B cell (primary cell): ENCODE measurements at regions not wholly inside any gene's neighbourhood (a gene's known extent, or its start where the extent isn't known, plus 50 kb on each side); places are given as distances from the start of the nearest gene placed in this dataset.

ENCODE experiments used
- ATAC-seq: fragments of 200-7000 bp; cut with Tn5 transposase; one replicate; pipeline ENCODE4 v1.10.0; 2021; ENCODE audit warnings: low read depth, mild to moderate bottlenecking, moderate number of reproducible peaks, moderate library complexity
- CTCF ChIA-PET: fragments of 350-600 bp; sonication (Branson Sonifier 250); formaldehyde crosslinking; loops from one replicate; lab custom pipeline; 2021; ENCODE audit warnings: antibody characterized with exemption, inconsistent platforms; lab: Charles Lee
- POLR2A ChIA-PET: fragments of 350-600 bp; sonication (Branson Sonifier 250); formaldehyde crosslinking; loops from one replicate; lab custom pipeline; 2021; ENCODE audit warnings: antibody characterized with exemption; lab: Charles Lee
- DNase-seq: peaks from one replicate; pipeline ENCODE4 v3.0.0; 2013
- H2AFZ ChIP-seq: 2 replicates; pipeline ENCODE4 v1.6.1; 2012; ENCODE audit warnings: mild to moderate bottlenecking, low read depth, low read length; ENCODE audit not compliant: insufficient read depth, poor library complexity, severe bottlenecking
- H3K27ac ChIP-seq, 2 donors: 1 replicate in 1 of 2; 2 replicates in 1 of 2; pipeline ENCODE4 v1.5.1; 2012 to 2013; ENCODE audit warnings: low read length in 2 of 2, mild to moderate bottlenecking in 2 of 2, moderate library complexity in 1 of 2
- H3K27me3 ChIP-seq, 4 experiments: fragments of 200-600 bp in 1 of 4; sonication (generic) in 1 of 4; replicated peaks in 1 of 4; 1 replicate in 2 of 4; 2 replicates in 2 of 4; pipeline versions ENCODE4 v1.6.1 to v1.7.0; 2013 to 2016; ENCODE audit warnings: low read length in 3 of 4, mild to moderate bottlenecking in 2 of 4, mixed read lengths in 1 of 4, moderate library complexity in 1 of 4; ENCODE audit not compliant: insufficient read depth in 4 of 4, control insufficient read depth in 3 of 4; ENCODE audit errors: control extremely low read depth in 1 of 4
- H3K36me3 ChIP-seq, 2 experiments: replicated peaks in 1 of 2; 1 replicate in 1 of 2; 2 replicates in 1 of 2; pipeline versions ENCODE4 v1.6.1 to v1.7.1; 2013; ENCODE audit warnings: low read length in 1 of 2; ENCODE audit not compliant: insufficient read depth in 2 of 2, control insufficient read depth in 1 of 2; ENCODE audit errors: control extremely low read depth in 1 of 2, extremely low read depth in 1 of 2
- H3K4me1 ChIP-seq, 2 donors: fragments of 200-600 bp in 1 of 2; sonication (generic) in 1 of 2; 1 replicate in 1 of 2; 2 replicates in 1 of 2; pipeline versions ENCODE4 v1.5.1 to v1.6.1; 2013 to 2017; ENCODE audit warnings: low read length in 2 of 2; ENCODE audit not compliant: control insufficient read depth in 2 of 2, insufficient read depth in 2 of 2
- H3K4me2 ChIP-seq: replicated peaks from 2 replicates; pipeline ENCODE3; 2012; ENCODE audit warnings: mild to moderate bottlenecking, low read depth, low read length; ENCODE audit not compliant: poor library complexity, severe bottlenecking
- H3K4me3 ChIP-seq, 5 experiments: fragments of 200-600 bp in 1 of 5; sonication (generic) in 1 of 5; 1 replicate in 3 of 5; 2 replicates in 2 of 5; pipeline versions ENCODE4 v1.5.1 to v1.7.0; 2011 to 2016; ENCODE audit warnings: low read length in 4 of 5, mild to moderate bottlenecking in 4 of 5, low read depth in 2 of 5, control low read depth in 1 of 5, moderate library complexity in 1 of 5; ENCODE audit not compliant: insufficient read depth in 1 of 5; ENCODE audit errors: control extremely low read depth in 1 of 5, extremely low read depth in 1 of 5
- H3K79me2 ChIP-seq: fragments of 200-600 bp; sonication (generic); one replicate; pipeline ENCODE4 v1.6.0; 2016; ENCODE audit warnings: low read length; ENCODE audit not compliant: control insufficient read depth, insufficient read depth
- H3K9ac ChIP-seq: fragments of 200-600 bp; sonication (generic); 2 replicates; pipeline ENCODE4 v1.6.1; 2017; ENCODE audit warnings: mild to moderate bottlenecking, low read length, moderate library complexity
- H3K9me3 ChIP-seq, 3 donors: one replicate each; pipeline versions ENCODE4 v1.6.1 to v1.7.1; 2013; ENCODE audit warnings: low read length in 2 of 3; ENCODE audit not compliant: control insufficient read depth in 2 of 3, insufficient read depth in 1 of 3; ENCODE audit errors: control extremely low read depth in 1 of 3
- H4K20me1 ChIP-seq: 2 replicates; pipeline ENCODE4 v1.6.0; 2012; ENCODE audit warnings: mild to moderate bottlenecking, low read length; ENCODE audit not compliant: insufficient read depth, control insufficient read depth, poor library complexity, severe bottlenecking
- H3K27ac Mint-ChIP-seq: one replicate; pipeline ENCODE4 v1.8.0; 2021; ENCODE audit warnings: mixed read lengths
- H3K27me3 Mint-ChIP-seq: one replicate; pipeline ENCODE4 v1.8.0; 2021; ENCODE audit warnings: mixed read lengths
- H3K4me1 Mint-ChIP-seq: one replicate; pipeline ENCODE4 v1.8.0; 2021; ENCODE audit warnings: mixed read lengths
- H3K4me3 Mint-ChIP-seq: one replicate; pipeline ENCODE4 v1.8.0; 2021; ENCODE audit warnings: mixed read lengths
- H3K9me3 Mint-ChIP-seq: one replicate; pipeline ENCODE4 v1.8.0; 2022; ENCODE audit warnings: mixed read lengths; ENCODE audit not compliant: insufficient read depth
- CTCF ChIP-seq: fragments of 200-600 bp; IDR thresholded peaks from one replicate; pipeline ENCODE4 v1.8.0; 2022; ENCODE audit warnings: antibody characterized with exemption, mild to moderate bottlenecking
- EZH2 ChIP-seq: IDR thresholded peaks from 2 replicates; pipeline ENCODE4 v1.6.1; 2012; ENCODE audit warnings: borderline replicate concordance, low read depth, mild to moderate bottlenecking, moderate library complexity, low read length; ENCODE audit not compliant: insufficient read depth, poor library complexity, severe bottlenecking
- WGBS: methylation state at CpG from one replicate; pipeline ENCODE4 v1.1.5; 2013; ENCODE audit warnings: missing lambda C conversion rate; ENCODE audit not compliant: insufficient coverage; 5-methylcytosine and 5-hydroxymethylcytosine counted together
- intact Hi-C: fragments of 100-400 bp; cut with micrococcal nuclease; formaldehyde crosslinking; loops from one replicate; pipeline ENCODE4 v1.10.0; 2022

GRCh38 chr9:28758971-28759370 is 1185.7 kb upstream of the C9orf72 start:
- no peaks in the 10 kb centered on the region for H3K4me1 Mint-ChIP-seq
- no peak for DNase-seq
- H3K4me1 ChIP-seq = no peaks in the 10 kb centered on the region
- no peaks in the 10 kb centered on the region for H3K36me3 ChIP-seq
- H3K27me3 ChIP-seq = no peaks in the 10 kb centered on the region
- intact Hi-C loops = no loop called here
- H3K4me2 ChIP-seq = no peak overlapping the region
- H3K9me3 Mint-ChIP-seq = peaks cover 2% of the 10 kb centered on the region
- no peaks in the 10 kb centered on the region for H3K9me3 ChIP-seq
- WGBS = no CpG with 5 or more reads among the region's 1 CpG
- TF ChIP-seq CTCF = no peak
- TF ChIP-seq EZH2 = no peak
- CTCF ChIA-PET = no interaction called here
- ATAC-seq = no peak
- POLR2A ChIA-PET = no interaction called here
- H4K20me1 ChIP-seq = no peaks in the 10 kb centered on the region
- H2AFZ ChIP-seq = no peak overlapping the region
- H3K79me2 ChIP-seq = no peaks in the 10 kb centered on the region
- no peak overlapping the region for H3K9ac ChIP-seq
- no peak overlapping the region for H3K27ac Mint-ChIP-seq
- H3K27ac ChIP-seq = no peak overlapping the region
- no peaks in the 10 kb centered on the region for H3K27me3 Mint-ChIP-seq
- no peak overlapping the region for H3K4me3 Mint-ChIP-seq
- no peak overlapping the region for H3K4me3 ChIP-seq

GRCh38 chr9:28762167-28762566 is 1188.9 kb upstream of the C9orf72 start:
- Histone ChIP-seq H3K79me2 (no peaks in the 10 kb centered on the region), H3K4me1 (no peaks in the 10 kb centered on the region), H2AFZ (no peak overlapping the region), H3K9me3 (no peaks in the 10 kb centered on the region), H3K9ac (no peak overlapping the region), H3K4me2 (no peak overlapping the region), H3K36me3 (no peaks in the 10 kb centered on the region), H4K20me1 (no peaks in the 10 kb centered on the region), H3K4me3 (no peak overlapping the region), H3K27me3 (no peaks in the 10 kb centered on the region), H3K27ac (no peak overlapping the region)
- peaks cover 2% of the 10 kb centered on the region for H3K9me3 Mint-ChIP-seq
- H3K4me1 Mint-ChIP-seq = no peaks in the 10 kb centered on the region
- ATAC-seq = no peak
- WGBS = no CpG with 5 or more reads among the region's 1 CpG
- CTCF ChIA-PET = no interaction called here
- no peak overlapping the region for H3K27ac Mint-ChIP-seq
- intact Hi-C loops = no loop called here
- TF ChIP-seq EZH2 = no peak
- TF ChIP-seq CTCF = no peak
- DNase-seq = no peak
- POLR2A ChIA-PET = no interaction called here
- H3K27me3 Mint-ChIP-seq = no peaks in the 10 kb centered on the region
- H3K4me3 Mint-ChIP-seq = no peak overlapping the region
